Stimulated activated naive CD8-positive, alpha-beta T cell treated with anti-CD3 and anti-CD28 coated beads, Interleukin-15, Interleukin-2, amounts not matched to agents 100 ng/mL and 50 ng/mL, for 24 hours (primary cell): ENCODE measurements at regions not wholly inside any gene's neighbourhood (a gene's known extent, or its start where the extent isn't known, plus 50 kb on each side); places are given as distances from the start of the nearest gene placed in this dataset.

Source experiments
- H3K27ac Mint-ChIP-seq: one replicate; pipeline ENCODE4 v1.8.0; 2021; ENCODE audit warnings: mild to moderate bottlenecking, mixed read lengths
- H3K27me3 Mint-ChIP-seq: one replicate; pipeline ENCODE4 v1.8.0; 2021; ENCODE audit warnings: mixed read lengths
- H3K36me3 Mint-ChIP-seq: one replicate; pipeline ENCODE4 v1.8.0; 2021; ENCODE audit warnings: low read depth, mixed read lengths
- H3K4me1 Mint-ChIP-seq: one replicate; pipeline ENCODE4 v1.8.0; 2021; ENCODE audit warnings: low read depth, mixed read lengths
- H3K4me3 Mint-ChIP-seq: one replicate; pipeline ENCODE4 v1.8.0; 2021; ENCODE audit warnings: mild to moderate bottlenecking, mixed read lengths
- H3K9me3 Mint-ChIP-seq: one replicate; pipeline ENCODE4 v1.8.0; 2021; ENCODE audit warnings: mixed read lengths

DNA sequence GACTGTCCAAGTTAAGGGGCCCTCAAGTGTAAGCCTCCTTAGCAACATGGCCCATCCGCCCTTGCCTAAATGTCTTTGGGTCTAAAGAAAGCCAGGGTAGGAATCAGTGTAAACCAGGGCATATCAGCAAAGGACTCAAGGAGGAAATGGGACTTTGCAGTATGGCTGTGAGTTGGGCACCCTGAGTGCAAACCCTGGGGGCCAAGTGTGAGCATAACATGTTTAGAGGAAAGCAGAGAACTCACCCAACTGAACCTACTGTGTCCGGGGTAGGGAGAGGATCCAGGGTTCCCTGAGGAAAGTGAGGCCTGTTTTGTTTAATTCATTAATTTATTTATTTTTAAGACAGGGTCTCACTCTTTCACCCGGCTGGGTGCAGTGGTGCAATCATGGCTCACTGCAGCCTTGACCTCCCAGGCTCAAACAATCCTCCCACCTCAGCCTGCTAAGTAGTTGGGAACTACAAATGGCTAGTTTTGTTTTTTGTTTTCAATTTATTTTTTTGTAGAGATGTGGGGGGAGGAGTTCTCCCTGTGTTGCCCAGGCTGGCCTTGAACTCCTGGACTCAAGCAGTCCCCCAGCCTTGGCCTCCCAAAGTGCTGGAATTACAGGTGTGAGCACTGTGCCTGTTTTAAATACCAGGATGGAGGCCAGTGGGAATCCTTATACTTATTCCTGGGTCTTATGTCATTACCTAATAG, 51.0 kb upstream of the ACTR3 start:
- H3K9me3 Mint-ChIP-seq: no peaks in the 10 kb centered on the region
- peaks cover 7% of the 10 kb centered on the region for H3K36me3 Mint-ChIP-seq
- H3K4me1 Mint-ChIP-seq: peaks cover 4% of the 10 kb centered on the region
- no peak overlapping the region for H3K27ac Mint-ChIP-seq
- no peak overlapping the region for H3K4me3 Mint-ChIP-seq
- no peaks in the 10 kb centered on the region for H3K27me3 Mint-ChIP-seq

DNA sequence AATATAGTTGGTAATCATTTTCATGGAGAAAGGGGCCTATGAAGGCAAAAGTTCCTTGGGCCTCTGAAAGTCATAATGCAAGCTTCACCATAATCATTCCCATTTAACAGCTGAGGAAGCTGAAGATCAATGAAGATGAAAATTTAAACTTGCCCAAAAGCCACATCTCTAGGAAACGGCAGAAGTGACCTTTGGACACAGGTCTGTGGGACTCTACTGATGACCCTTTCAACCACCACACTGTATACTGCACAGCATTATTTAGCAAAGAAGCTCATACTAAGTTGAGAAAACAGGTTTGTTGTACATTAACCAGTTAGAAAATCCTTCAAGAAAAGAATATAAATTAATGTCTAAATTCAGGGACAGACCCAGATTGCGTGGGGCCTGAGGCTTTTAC, 51.6 kb upstream of the ACTR3 start:
- H3K9me3 Mint-ChIP-seq: no peaks in the 10 kb centered on the region
- H3K27me3 Mint-ChIP-seq: no peaks in the 10 kb centered on the region
- peaks cover 7% of the 10 kb centered on the region for H3K36me3 Mint-ChIP-seq
- H3K27ac Mint-ChIP-seq: no peak overlapping the region
- H3K4me1 Mint-ChIP-seq: peaks cover 4% of the 10 kb centered on the region
- no peak overlapping the region for H3K4me3 Mint-ChIP-seq

DNA sequence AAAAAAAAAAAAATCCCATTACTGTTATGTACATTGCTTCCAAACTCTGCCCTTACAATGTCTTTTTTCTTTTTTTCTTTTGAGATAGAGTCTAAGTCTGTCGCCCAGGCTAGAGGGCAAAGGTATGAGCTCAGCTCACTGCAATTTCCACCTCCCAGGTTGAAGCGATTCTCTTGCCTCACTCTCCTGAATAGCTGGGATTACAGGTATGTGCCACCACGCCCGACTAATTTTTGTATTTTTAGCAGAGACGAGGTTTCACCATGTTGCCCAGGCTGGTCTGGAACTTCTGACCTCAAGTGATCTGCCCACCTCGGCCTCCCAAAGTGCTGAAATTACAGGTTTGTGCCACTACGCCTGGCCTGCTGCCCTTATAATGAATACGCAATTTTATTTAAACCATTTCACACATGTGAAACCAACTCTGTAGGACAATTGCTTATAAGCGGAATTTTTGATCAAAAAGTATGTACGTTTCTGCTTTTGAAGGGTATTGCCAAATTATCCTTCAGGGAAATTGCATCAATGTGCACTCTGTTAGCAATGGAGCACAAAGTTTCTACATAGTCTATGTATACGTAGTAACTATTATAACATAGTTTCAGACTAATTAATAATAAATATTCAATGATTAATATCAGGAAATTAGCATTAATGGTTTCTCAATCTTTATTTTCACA, 55.7 kb upstream of the ACTR3 start:
- H3K4me1 Mint-ChIP-seq: no peaks in the 10 kb centered on the region
- H3K36me3 Mint-ChIP-seq: no peaks in the 10 kb centered on the region
- no peaks in the 10 kb centered on the region for H3K9me3 Mint-ChIP-seq
- H3K27me3 Mint-ChIP-seq: no peaks in the 10 kb centered on the region
- no peak overlapping the region for H3K4me3 Mint-ChIP-seq
- no peak overlapping the region for H3K27ac Mint-ChIP-seq

DNA sequence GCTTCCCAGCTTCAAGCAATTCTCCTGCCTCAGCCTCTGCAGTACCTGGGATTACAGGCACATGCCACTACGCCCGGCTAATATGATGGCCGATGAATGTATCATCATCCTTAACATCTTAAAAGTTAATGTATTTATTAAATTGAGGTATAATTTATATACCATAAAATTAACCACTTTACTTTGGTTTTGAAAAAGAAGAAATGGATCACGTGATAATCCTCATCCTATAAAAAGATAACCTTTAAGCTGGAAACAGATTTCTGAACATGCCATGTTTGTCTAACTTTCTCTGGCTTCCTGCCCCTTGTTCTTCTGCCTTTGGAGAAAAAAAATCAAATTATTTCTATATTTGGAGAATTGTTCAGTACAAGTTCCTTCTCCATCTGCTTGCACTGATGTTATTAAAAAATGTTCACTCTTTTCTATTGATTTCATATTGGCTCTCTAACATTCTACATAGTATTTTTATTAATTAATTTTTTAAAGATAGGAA, 57.0 kb upstream of the ACTR3 start:
- Mint-ChIP-seq H3K4me3 (no peak overlapping the region), H3K4me1 (no peaks in the 10 kb centered on the region), H3K36me3 (no peaks in the 10 kb centered on the region), H3K27me3 (no peaks in the 10 kb centered on the region), H3K9me3 (no peaks in the 10 kb centered on the region), H3K27ac (no peak overlapping the region)

DNA sequence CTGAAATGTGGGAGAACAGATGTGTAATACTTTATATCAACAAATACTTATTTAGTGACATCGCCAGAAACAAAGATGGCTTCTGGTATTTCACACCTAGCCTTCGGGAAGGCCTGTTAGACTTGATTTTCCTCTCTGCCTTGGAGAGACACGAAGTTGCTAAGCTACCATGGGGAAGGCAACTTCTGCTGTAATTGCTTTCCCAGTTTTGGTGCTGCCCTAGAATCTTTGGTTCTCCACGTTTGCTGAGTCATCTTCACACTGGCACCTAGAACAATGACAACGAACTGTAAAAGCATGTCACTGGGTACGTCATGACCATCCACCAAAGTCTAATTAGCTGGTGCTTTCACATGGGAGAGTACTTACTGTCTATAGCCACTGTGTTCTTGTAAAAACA, 58.7 kb upstream of the ACTR3 start:
- no peak overlapping the region for H3K4me3 Mint-ChIP-seq
- no peaks in the 10 kb centered on the region for H3K27me3 Mint-ChIP-seq
- H3K9me3 Mint-ChIP-seq: no peaks in the 10 kb centered on the region
- no peaks in the 10 kb centered on the region for H3K36me3 Mint-ChIP-seq
- no peak overlapping the region for H3K27ac Mint-ChIP-seq
- no peaks in the 10 kb centered on the region for H3K4me1 Mint-ChIP-seq

DNA sequence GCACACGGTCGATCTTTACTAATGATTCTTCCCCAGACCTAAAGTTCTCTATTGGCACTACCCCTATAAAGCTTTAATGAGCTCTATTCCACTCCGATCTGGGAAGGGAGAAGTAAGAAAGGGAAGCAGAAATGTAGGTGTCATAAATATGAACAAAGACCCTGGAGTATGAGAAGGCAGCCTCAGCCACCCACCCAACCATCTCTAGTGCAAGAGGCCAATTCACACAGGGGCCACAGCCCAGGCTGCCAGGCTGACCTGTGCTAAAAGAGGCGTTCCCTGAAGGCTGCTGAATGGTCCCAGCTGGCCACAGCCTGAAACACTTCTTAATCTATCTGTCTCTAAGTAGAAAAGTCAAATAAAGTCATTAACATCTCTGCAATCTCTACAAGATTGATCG, 60.1 kb upstream of the ACTR3 start:
- Mint-ChIP-seq H3K4me1 (no peaks in the 10 kb centered on the region), H3K4me3 (no peak overlapping the region), H3K27me3 (no peaks in the 10 kb centered on the region), H3K9me3 (no peaks in the 10 kb centered on the region), H3K36me3 (no peaks in the 10 kb centered on the region), H3K27ac (no peak overlapping the region)

DNA sequence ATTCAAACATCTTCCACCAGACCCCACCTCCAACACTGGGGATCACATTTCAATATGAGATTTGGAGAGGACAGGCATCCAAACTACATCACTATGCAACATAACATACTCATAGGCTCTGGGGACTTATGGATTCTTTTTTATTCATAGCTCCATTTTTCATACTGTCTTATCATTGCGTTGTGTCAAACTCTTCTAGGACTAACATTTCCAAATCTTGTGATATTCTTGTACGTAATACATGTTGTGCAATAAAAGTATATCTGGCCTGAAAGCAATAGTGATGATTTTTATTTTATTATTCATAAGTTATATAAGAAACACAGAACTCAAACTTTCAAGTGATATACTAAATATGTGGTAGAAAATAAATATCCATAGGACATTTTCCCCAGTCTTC, 60.6 kb upstream of the ACTR3 start:
- Mint-ChIP-seq H3K9me3 (no peaks in the 10 kb centered on the region), H3K27me3 (no peaks in the 10 kb centered on the region), H3K36me3 (no peaks in the 10 kb centered on the region), H3K4me1 (no peaks in the 10 kb centered on the region), H3K4me3 (no peak overlapping the region), H3K27ac (no peak overlapping the region)

DNA sequence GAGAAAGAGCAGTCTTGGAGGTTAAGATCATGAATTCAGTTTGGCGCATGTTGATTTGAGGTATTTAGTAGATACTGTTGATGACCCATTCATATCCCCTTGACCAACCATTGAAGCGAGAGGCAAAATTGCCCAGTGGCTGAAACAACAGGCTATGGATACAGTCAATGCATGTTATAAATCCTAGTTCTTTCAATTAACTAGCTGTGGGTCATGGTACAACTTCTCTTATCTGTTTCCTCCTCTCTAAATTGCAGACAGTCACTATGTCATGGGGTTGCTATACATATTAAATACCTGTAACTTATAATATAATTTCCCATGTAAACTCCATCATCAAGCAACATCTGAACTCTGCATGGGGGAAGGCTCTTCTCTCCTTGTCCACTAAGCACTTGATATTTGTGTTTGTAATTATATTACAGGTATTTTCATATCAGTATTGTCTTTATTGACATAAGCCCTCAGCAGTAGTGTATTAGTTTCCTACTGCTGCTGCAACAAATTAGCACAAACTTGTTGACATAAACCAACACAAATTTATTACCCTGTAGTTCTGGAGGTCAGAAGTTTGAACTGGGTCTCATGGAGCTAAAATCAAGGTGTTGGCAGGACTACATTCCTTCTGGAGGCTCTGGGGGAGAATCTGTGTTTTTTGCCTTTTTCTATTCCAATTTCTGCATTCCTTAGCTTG, 61.7 kb upstream of the ACTR3 start:
- no peaks in the 10 kb centered on the region for H3K4me1 Mint-ChIP-seq
- H3K4me3 Mint-ChIP-seq: no peak overlapping the region
- no peaks in the 10 kb centered on the region for H3K27me3 Mint-ChIP-seq
- no peaks in the 10 kb centered on the region for H3K36me3 Mint-ChIP-seq
- H3K27ac Mint-ChIP-seq: peak overlapping the region; percentile 13
- H3K9me3 Mint-ChIP-seq: no peaks in the 10 kb centered on the region

DNA sequence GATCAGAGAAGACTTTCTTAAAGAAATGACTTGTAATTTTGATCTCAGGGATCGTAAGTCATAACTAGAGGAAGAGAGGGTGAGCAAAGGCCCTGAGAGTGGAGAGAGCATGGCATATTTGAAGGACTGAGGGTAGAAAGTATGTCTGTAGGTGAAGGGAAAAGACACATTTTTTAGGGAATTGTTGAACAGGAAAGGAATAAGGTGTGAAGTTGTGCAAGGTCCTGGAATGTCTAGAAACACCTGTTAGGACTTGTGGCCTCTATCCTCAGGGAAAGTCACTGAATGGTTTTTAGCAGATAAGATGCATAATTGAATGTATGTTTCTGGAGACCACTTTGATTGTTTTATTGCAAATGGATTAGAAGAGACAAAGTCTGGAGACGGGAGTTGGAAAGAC, 62.5 kb upstream of the ACTR3 start:
- Mint-ChIP-seq H3K36me3 (no peaks in the 10 kb centered on the region), H3K4me3 (no peak overlapping the region), H3K4me1 (no peaks in the 10 kb centered on the region), H3K27ac (peak overlapping the region; percentile 13), H3K9me3 (no peaks in the 10 kb centered on the region), H3K27me3 (no peaks in the 10 kb centered on the region)

DNA sequence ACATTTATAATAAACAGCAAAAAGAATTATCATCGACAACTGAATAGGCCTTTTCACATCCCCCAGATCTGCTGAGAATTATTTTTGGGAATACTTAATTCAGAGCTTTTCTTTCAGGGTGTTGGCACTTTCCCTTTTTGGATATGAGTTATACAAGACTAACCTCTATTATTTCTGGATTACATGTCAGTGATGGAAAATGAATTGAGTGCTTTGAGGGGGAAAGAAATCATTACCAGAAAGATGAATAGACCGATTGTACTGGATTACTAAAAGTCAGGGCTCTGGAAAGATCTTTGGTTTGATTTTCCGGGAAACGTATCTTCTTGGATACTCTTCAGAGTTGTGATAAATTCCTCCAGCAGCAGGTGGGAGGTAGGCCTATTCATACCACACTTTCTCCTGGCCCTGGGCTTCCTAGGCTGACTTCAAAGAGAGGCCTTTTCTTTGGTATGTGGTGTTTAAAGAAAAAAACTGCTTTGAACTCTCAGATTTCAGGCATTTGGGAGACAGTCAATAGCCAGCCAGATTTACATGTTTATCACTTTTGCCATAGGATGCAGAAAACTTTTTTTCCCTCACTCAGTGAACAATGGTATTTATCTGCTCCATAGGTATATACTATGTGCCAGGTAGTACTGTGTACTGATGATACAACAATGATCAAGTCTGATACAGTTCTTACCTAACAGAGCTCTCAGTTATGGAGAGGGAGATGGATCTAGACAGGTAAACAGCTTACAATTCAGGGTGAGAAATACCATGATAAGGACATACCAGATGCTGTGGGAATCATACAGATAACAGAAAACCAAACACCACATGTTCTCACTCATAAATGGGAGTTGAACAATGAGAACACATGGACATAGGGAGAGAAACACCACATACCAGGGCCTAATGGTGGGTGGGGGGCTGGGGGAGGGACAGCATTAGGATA, 63.3 kb upstream of the ACTR3 start:
- H3K4me3 Mint-ChIP-seq: no peak overlapping the region
- H3K27me3 Mint-ChIP-seq: no peaks in the 10 kb centered on the region
- no peak overlapping the region for H3K27ac Mint-ChIP-seq
- H3K9me3 Mint-ChIP-seq: no peaks in the 10 kb centered on the region
- H3K4me1 Mint-ChIP-seq: no peaks in the 10 kb centered on the region
- no peaks in the 10 kb centered on the region for H3K36me3 Mint-ChIP-seq

DNA sequence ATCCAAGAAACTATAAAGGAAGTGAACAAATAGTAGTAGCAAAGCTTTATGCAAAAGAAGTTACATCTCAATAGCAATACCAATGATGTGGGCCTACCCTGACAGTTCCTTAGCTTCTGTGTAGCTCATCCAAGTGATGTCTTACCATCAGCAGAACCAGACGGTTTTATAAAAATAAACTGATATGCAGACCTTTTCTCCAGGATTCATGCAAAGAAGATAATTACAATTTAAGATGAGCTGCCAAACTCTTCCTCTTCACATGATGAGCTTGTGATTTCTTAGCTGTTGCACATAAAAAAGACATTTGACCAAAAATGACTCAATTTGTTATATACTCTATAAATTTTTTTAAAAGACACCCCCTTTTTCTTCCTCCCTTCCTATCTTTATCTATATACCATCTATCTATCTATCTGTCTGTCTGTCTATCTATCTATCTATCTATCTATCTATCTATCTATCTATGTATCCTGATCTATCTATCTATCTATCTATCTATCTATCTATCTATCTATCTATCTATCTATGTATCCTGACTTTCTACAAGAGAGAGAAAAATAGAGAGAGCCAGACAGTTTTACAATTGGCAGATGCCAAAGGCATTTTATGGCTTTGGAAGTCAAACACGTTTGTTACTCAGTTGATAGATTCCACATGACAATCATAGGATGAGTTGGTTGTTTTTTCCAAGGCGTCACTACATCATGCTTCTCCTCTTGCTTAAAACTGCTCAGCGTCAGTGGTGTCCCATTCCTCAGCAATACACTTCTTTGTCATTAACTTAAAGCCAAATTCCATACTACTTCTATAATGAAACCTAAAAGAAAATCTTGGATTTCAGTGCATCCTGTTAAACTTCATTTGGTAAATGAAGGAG, 65.9 kb upstream of the ACTR3 start:
- Mint-ChIP-seq H3K27ac (no peak overlapping the region), H3K9me3 (no peaks in the 10 kb centered on the region), H3K4me3 (no peak overlapping the region), H3K36me3 (no peaks in the 10 kb centered on the region), H3K4me1 (no peaks in the 10 kb centered on the region), H3K27me3 (no peaks in the 10 kb centered on the region)

DNA sequence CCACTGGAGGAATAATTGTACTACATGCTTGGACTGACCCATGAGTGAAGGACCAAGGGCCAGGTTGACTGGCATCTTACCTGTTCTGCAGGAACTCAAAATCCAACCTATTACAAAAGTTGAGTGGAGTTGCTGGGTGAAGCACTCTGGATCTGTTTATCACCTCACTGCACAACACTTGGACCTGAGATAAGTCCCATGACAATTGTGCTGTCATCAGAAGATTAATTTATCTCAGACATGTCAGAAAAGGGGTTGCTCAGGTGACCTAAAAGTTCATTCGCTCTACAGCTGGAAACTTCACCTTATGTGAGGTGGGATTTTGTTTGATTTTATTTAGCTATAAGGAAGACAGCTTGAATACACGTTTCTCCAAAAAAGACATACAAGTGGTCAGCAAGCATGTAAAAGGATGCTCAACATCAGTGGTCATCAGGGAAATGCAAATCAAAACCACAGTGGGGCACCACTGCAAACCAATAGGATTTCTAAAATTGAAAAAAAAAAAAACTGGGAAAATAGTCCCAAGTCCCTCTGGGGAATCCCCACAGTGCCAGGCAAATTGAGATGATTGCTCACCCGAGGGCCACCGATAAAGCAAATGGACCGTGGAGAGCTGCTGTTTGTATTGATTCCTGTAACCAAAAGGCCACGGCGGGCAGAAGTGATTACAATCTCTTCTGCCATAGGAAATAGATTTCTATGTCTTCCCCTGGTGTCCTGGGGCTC, 65.8 kb upstream of the SLC35F5 start:
- no peak overlapping the region for H3K27ac Mint-ChIP-seq
- H3K4me1 Mint-ChIP-seq: no peaks in the 10 kb centered on the region
- H3K9me3 Mint-ChIP-seq: no peaks in the 10 kb centered on the region
- no peak overlapping the region for H3K4me3 Mint-ChIP-seq
- no peaks in the 10 kb centered on the region for H3K27me3 Mint-ChIP-seq
- H3K36me3 Mint-ChIP-seq: no peaks in the 10 kb centered on the region

DNA sequence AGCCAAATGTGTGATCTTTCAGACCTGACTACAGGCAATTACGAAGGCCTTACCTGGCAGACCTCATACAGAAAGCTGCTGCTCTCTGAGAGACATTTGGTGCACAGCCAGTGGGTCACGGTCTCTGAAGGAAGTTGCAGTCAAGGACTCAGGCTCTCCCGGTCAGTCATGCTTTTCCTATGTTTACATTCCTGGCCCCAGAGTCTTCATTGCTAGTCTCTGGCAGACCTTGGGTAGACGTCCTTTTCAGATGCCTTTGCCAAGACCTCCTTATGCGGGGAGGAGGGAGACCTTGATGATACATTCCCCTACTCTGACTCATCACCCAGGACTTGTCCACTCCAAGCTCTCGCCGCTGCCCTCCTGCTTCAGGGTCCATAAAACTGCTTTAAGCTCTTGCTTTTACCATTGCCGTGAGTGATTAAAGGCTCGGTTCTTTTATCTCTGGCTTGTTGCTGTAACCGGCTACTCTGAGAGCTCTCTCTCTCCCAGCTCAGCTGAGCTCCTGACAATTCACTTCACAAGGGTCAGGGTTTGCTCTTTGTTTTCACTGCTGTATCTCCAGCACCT, 62.0 kb upstream of the SLC35F5 start:
- Mint-ChIP-seq H3K4me1 (no peaks in the 10 kb centered on the region), H3K9me3 (no peaks in the 10 kb centered on the region), H3K36me3 (no peaks in the 10 kb centered on the region), H3K4me3 (no peak overlapping the region), H3K27me3 (no peaks in the 10 kb centered on the region), H3K27ac (no peak overlapping the region)
